ENCODE measurements at regions not wholly inside any gene's neighbourhood (a gene's known extent, or its start where the extent isn't known, plus 50 kb on each side); places are given as distances from the start of the nearest gene placed in this dataset.

DNA sequence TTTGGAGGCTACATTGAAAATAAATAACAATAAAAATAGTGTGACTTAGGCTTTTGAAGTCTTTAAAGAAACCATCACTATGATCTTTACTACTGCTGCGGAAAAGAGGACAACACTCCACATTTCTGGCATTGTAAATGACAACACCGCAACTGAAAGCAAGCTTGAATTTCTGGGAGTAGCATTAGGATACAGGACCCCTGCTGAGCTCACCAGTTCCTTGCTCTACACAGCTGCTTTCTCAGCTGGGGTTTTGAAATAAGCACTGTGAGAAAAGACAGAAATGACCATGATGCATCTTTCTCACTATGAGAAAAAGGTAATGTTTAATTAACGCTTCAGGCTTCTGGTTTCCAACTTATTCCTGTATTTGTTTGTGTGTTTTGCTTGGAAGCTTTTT lies 168.0 kb downstream of the TAF11L14 start:
- Mint-ChIP-seq H3K27me3 (no peaks in the 10 kb centered on the region), H3K36me3 (ENCODE audit: low read depth) (no peaks in the 10 kb centered on the region), H3K4me3 (no peak overlapping the region), H3K9me3 (no peaks in the 10 kb centered on the region), H3K27ac (no peak overlapping the region), H3K4me1 (peaks cover 6% of the 10 kb centered on the region)
- no peak for ATAC-seq (ENCODE audit: low read depth)
- DNase-seq, result no peak
- TF ChIP-seq, protein P1, sequence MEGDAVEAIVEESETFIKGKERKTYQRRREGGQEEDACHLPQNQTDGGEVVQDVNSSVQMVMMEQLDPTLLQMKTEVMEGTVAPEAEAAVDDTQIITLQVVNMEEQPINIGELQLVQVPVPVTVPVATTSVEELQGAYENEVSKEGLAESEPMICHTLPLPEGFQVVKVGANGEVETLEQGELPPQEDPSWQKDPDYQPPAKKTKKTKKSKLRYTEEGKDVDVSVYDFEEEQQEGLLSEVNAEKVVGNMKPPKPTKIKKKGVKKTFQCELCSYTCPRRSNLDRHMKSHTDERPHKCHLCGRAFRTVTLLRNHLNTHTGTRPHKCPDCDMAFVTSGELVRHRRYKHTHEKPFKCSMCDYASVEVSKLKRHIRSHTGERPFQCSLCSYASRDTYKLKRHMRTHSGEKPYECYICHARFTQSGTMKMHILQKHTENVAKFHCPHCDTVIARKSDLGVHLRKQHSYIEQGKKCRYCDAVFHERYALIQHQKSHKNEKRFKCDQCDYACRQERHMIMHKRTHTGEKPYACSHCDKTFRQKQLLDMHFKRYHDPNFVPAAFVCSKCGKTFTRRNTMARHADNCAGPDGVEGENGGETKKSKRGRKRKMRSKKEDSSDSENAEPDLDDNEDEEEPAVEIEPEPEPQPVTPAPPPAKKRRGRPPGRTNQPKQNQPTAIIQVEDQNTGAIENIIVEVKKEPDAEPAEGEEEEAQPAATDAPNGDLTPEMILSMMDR (IDR thresholded peaks at IDR 0.05), result no peak
- intact Hi-C loops (cut with micrococcal nuclease), result loop anchor here (10.0 kb wide), 1 partner anchor 587 kb away; the partner anchor contains the start of gene BASP1
- ChIA-PET POLR2A (interaction anchor here (1.4 kb wide), 1 partner anchor 585 kb away, joined by 4 read pairs; the partner anchor contains the start of gene BASP1), CTCF (interaction anchor here (0.8 kb wide), 1 partner anchor 587 kb away, joined by 3 read pairs; no protein-coding TSS in a partner anchor)

DNA sequence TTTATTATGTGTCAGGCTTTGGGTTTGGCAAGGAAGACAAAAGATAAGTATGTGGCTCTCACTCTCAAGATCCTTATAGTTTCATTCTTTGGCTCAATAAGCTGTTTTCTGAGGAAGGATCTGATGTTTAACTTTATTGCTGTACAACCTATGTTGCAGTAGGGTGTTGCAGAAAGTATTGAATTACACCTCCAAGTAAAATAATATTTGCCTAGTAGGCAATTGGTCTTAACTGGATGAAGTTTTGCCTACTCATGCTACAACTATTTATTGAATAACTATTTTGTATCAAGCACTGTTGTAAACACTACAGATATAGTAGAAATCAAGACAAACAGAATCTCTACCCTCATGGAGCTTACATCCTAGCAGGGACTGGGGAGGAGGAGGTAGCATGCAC lies 169.7 kb downstream of the TAF11L14 start:
- no peak for ATAC-seq (ENCODE audit: low read depth)
- TF ChIP-seq, protein P1 (IDR thresholded peaks at IDR 0.05), result no peak
- POLR2A ChIA-PET, result no interaction called here
- Mint-ChIP-seq H3K27ac (no peak overlapping the region), H3K27me3 (no peaks in the 10 kb centered on the region), H3K9me3 (no peaks in the 10 kb centered on the region), H3K4me3 (no peak overlapping the region), H3K36me3 (ENCODE audit: low read depth) (no peaks in the 10 kb centered on the region), H3K4me1 (peaks cover 6% of the 10 kb centered on the region)
- CTCF ChIA-PET, result no interaction called here
- intact Hi-C loops (cut with micrococcal nuclease), result loop anchor here (10.0 kb wide), 1 partner anchor 589 kb away; the partner anchor contains the start of gene BASP1
- no peak for DNase-seq

DNA sequence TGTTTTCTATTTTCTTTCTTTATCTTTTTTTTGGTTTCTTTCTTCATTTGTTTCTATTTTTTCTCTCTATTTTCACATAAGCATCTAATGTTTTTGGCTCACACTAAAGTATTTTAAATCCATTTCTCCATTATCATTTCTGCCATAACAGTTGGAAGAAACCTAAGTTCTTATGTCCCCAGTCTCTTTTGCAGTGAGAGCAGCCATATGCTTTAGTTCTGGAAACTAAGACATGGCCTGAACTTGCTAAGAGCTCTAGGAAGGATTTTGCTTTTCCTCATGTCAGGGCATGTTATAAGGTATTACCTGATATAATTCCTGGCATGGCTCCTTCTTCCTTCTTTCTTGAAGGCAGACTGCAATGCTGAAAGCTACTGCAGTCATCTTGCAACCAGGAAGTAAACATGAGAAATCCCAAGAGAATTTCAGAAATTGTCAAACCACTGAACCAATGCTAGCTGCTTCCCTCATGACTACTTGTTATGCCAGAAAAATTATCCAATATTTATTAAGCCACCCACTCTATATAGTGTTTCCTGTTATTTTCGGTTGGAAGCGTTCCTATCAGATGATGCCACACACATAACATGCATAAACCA lies 171.1 kb downstream of the TAF11L14 start:
- DNase-seq (no peak), ATAC-seq (ENCODE audit: low read depth) (no peak)
- Mint-ChIP-seq H3K27me3 (no peaks in the 10 kb centered on the region), H3K36me3 (ENCODE audit: low read depth) (no peaks in the 10 kb centered on the region), H3K27ac (no peak overlapping the region), H3K4me1 (peaks cover 6% of the 10 kb centered on the region), H3K4me3 (no peak overlapping the region), H3K9me3 (no peaks in the 10 kb centered on the region)
- POLR2A ChIA-PET, result no interaction called here
- CTCF ChIA-PET, result no interaction called here
- TF ChIP-seq, protein P1 (IDR thresholded peaks at IDR 0.05), result no peak
- intact Hi-C loops (cut with micrococcal nuclease), result loop anchor here (10.0 kb wide), 1 partner anchor 591 kb away; the partner anchor contains the start of gene BASP1

DNA sequence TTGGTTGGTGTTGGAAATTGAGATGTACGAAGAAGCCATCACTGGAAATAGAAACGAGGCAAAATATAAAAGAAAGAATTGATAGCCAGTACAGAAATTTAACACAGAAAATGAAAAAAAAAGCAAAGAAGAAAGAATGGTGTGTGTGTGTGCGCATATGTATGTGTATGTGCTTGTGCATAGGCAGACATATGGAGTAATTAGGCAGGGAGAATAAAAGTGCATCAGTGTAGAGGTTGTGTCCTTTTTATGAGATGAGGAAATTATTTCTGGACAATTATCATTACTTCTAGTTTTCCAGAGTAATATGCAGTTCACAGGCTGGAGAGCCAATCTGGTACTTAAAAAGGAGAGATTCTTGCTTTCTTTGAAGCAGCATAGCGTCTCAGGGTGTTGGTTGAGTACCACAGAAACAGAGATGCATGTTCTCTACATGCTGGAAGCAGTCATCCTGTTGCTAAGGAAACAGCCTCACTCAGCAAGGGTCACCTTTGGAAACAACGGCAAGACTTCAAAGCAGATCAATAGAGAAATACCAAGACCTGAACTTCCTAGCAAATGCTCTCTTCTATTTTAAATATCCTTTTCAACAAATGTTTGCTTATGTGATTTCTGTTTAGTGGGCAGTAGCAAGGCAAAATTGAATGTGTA lies 172.7 kb downstream of the TAF11L14 start:
- intact Hi-C loops (cut with micrococcal nuclease), result loop anchor here (10.0 kb wide), 1 partner anchor 592 kb away; the partner anchor contains the start of gene BASP1
- Mint-ChIP-seq H3K4me1 (peaks cover 6% of the 10 kb centered on the region), H3K36me3 (ENCODE audit: low read depth) (no peaks in the 10 kb centered on the region), H3K27ac (no peak overlapping the region), H3K9me3 (no peaks in the 10 kb centered on the region), H3K4me3 (no peak overlapping the region), H3K27me3 (no peaks in the 10 kb centered on the region)
- DNase-seq, result no peak
- ChIA-PET POLR2A (no interaction called here), CTCF (no interaction called here)
- TF ChIP-seq, protein P1 (IDR thresholded peaks at IDR 0.05), result no peak
- ATAC-seq (ENCODE audit: low read depth), result no peak

DNA sequence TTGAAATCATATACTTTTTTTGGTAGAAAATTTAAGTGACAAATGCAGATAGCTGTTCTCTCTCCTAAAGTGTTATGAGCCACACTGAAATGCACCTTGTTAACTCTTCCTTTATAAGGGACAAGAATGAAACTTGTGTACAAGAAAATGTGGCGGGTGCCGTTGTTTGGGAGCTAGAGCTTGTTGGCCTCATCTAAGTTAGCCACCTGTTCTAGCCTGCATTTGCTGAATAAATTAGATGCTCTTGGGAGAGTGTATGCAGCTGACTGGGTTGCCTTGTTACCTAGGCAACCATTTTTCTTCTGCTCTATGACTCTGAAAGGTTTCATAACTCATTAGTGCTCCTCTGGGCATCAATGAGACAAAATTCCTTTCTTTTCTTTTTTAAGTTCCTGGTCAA lies 174.3 kb downstream of the TAF11L14 start:
- DNase-seq, result no peak
- POLR2A ChIA-PET, result no interaction called here
- no peaks in the 10 kb centered on the region for H3K27me3 Mint-ChIP-seq
- no peaks in the 10 kb centered on the region for H3K36me3 Mint-ChIP-seq (ENCODE audit: low read depth)
- peaks cover 6% of the 10 kb centered on the region for H3K4me1 Mint-ChIP-seq
- no peaks in the 10 kb centered on the region for H3K9me3 Mint-ChIP-seq
- intact Hi-C loops (cut with micrococcal nuclease), result loop anchor here (10.0 kb wide), 1 partner anchor 594 kb away; the partner anchor contains the start of gene BASP1
- CTCF ChIA-PET, result no interaction called here
- H3K27ac Mint-ChIP-seq, result no peak overlapping the region
- no peak for ATAC-seq (ENCODE audit: low read depth)
- no peak overlapping the region for H3K4me3 Mint-ChIP-seq
- TF ChIP-seq, protein P1 (IDR thresholded peaks at IDR 0.05), result no peak

Data from activated B cell treated with CpG ODN at 0.5 μM for 24 hours (primary cell).